ENCODE measurements at regions not wholly inside any gene's neighbourhood (a gene's known extent, or its start where the extent isn't known, plus 50 kb on each side); places are given as distances from the start of the nearest gene placed in this dataset.
"Not testable (repeated sequence)": the region's sequence is repeated elsewhere in the genome, so short reads cannot be mapped to it uniquely, and the experiment has no call there.

GRCh38 chr1:188812153-188812552 lies 1665.5 kb downstream of the BRINP3 start:
- ATAC-seq, result not testable (repeated sequence)

DNA sequence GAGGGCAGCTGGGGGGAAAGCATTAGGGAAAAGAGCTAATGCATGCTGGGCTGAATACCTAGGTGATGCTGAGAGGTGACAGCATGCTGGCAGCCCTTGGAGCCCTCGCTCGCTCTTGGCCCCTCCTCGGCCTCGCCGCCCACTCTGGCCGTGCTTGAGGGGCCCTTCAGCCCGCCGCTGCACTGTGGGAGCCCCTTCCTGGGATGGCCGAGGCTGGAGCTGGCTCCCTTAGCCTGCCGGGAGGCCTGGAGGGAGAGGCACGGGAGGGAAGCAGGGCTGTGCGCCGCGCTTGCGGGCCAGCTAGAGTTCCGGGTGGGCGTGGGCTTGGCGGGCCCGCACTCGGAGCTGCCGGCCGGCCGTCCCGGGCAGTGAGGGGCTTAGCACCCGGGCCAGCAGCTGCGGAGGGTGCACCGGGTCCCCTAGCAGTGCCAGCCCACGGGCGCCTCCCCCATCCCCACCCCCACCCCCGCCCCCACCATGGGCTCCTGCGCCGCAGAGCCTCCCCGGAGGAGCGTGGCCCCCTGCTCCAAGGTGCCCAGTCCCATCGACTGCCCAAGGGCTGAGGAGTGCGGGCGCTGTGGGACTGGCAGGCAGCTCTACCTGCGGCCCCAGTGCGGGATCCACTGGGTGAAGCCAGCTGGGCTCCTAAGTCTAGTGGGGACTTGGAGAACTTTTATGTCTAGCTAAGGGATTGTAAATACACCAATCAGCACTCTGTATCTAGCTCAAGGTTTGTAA lies 1664.7 kb downstream of the BRINP3 start:
- ATAC-seq, result not testable (repeated sequence)

- no peak for ATAC-seq
Measured at GRCh38 chr1:188817814-188818213, 1659.8 kb downstream of the BRINP3 start.

- no peak for ATAC-seq
Measured at GRCh38 chr1:188822248-188822647, 1655.4 kb downstream of the BRINP3 start.

- no peak for ATAC-seq
Measured at GRCh38 chr1:188825471-188825870, 1652.2 kb downstream of the BRINP3 start.

- ATAC-seq, result no peak
Measured at GRCh38 chr1:188826800-188827199, 1650.9 kb downstream of the BRINP3 start.

- no peak for ATAC-seq
Measured at GRCh38 chr1:188827400-188827799, 1650.3 kb downstream of the BRINP3 start.

- not testable (repeated sequence) for ATAC-seq
Measured at GRCh38 chr1:188841111-188841696, 1636.5 kb downstream of the BRINP3 start.

DNA sequence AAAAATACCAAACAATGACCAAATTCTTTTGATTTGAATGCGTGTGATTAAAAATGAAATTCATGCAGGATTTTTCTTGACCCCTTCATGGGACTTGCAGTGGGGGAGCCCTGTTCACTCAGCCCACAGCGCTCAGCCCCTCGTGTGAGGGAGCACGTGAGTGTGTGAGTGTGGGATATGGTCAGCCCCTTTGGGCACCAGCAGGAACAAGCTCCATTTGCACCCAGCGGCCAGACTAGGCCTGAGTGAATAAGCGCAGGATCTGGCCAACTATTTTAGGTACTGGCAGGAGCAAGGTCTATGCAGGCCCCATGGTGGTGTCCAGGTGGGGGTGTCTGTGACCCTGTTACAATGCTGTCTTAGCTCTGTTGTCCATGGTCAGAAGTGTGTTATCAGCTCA lies 1631.2 kb downstream of the BRINP3 start:
- no peak for ATAC-seq

DNA sequence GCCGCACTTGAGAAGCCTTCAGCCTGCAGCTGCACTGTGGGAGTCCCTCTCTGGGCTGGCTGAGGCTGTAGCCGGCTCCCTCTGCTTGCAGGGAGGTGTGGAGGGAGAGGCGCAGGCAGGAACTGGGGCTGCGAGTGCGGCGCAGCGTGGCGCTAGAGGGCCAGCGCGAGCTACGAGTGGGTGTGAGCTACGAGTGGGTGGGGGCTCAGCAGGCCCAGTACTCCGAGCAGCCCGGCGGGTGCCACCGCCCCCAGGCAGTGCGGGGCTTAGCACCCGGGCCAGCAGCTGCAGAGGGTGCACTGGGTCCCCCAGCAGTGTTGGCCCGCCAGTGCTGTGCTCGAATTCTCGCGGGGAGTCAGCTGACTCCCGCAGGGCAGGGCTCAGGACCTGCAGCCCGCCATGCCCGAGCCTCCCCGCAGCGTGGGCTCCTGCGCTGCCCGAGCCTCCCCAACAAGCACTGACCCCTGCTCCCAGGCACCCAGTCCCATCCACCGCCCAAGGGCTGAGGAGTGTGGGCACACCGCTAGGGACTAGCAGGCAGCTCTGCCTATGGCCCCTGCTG lies 1620.1 kb downstream of the BRINP3 start:
- ATAC-seq, result no peak

- no peak for ATAC-seq
Measured at GRCh38 chr1:188867614-188868013, 1610.0 kb downstream of the BRINP3 start.

- no peak for ATAC-seq
Measured at GRCh38 chr1:188871164-188871563, 1606.5 kb downstream of the BRINP3 start.

GRCh38 chr1:188872376-188872775 lies 1605.3 kb downstream of the BRINP3 start:
- no peak for ATAC-seq

- no peak for ATAC-seq
Measured at GRCh38 chr1:188877668-188878067, 1600.0 kb downstream of the BRINP3 start.

- no peak for ATAC-seq
Measured at GRCh38 chr1:188888386-188888785, 1589.3 kb downstream of the BRINP3 start.

- no peak for ATAC-seq
Measured at GRCh38 chr1:188889166-188889565, 1588.5 kb downstream of the BRINP3 start.

DNA sequence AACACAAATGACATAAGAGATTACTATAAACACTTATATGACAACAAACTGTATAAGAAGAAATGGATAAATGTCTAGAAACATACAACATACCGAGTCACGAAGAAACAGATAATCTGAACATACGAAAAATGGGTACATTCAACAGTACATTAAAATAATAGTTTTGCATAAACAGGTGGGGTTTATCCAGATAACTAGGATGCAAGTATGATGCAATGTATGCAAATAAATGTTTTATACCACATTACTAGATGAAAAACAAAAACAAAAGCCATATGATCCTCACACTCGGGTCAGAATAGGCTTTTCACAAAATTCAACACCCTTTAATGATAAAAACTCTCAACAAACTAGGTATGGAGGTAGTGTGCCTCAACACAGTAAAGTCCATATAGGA lies 1585.7 kb downstream of the BRINP3 start:
- no peak for ATAC-seq

DNA sequence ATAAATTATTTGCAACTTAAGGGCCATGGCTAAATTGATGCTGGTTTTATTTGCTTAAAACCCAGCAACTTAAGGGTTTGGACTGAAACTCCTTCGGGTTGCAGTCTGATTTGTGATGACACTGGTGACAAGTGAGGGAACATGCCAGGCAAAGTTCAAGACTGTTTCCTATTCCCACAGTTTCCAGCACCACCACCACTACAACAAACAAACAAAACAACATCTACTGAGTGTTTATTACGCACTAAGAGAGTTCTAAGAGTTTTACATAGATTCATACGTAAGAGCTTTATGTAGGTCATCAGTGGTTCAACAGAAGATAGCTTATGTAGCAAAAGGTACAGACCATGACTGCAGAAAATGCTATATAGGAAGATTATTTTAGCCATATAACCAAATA lies 1582.1 kb downstream of the BRINP3 start:
- no peak for ATAC-seq

DNA sequence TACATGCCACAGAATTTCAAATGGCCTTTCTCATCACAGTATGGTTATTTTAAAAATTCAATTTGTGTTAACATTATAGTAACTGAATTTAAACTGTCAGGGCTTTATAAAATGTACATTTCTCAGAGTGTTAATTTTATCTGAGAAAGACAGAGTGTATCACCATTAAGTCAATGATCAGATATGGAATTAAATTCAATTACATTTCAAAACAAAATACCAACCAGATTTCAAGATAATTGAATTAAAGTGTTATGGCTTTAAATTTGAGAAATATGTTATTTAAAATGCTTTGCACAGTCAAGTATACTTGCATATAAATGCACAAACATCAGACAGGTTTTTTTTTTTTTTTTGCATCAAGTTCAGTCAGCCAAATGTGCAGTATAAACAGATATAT lies 1574.4 kb downstream of the BRINP3 start:
- ATAC-seq, result no peak

GRCh38 chr1:188904201-188904600 lies 1573.5 kb downstream of the BRINP3 start:
- no peak for ATAC-seq

- no peak for ATAC-seq
Measured at GRCh38 chr1:188906921-188907641, 1570.6 kb downstream of the BRINP3 start.

DNA sequence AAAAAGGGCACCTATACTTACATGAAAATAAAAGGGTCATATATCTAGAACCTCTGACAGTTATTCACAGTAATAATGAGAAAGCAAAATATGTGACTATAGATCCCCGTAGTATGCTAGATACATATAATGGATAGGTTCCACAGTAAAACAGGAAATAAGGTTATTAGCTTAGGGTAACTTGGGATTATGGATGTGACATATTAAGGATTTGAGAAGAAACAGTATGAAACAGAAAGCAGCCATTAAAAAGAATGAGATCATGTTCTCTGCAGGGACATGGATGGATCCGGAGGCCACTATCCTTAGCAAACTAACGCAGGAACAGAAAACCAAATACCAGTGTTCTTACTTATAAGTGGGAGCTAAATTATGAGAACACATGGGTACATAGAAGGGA lies 1547.3 kb downstream of the BRINP3 start:
- no peak for ATAC-seq

GRCh38 chr1:188931506-188931905 lies 1546.2 kb downstream of the BRINP3 start:
- ATAC-seq, result no peak
